ENCODE measurements at regions not wholly inside any gene's neighbourhood (a gene's known extent, or its start where the extent isn't known, plus 50 kb on each side); places are given as distances from the start of the nearest gene placed in this dataset.

- no peak for DNase-seq (ENCODE audit: low read depth)
Measured at GRCh38 chr2:176388861-176389260, 119.6 kb downstream of the MTX2 start.

- no peak for DNase-seq (ENCODE audit: low read depth)
Measured at GRCh38 chr2:176390276-176391147, 121.3 kb downstream of the MTX2 start.

- no peak for DNase-seq (ENCODE audit: low read depth)
Measured at GRCh38 chr2:176391148-176391419, 121.8 kb downstream of the MTX2 start.

- no peak for DNase-seq (ENCODE audit: low read depth)
Measured at GRCh38 chr2:176392249-176392648, 123.0 kb downstream of the MTX2 start.

GRCh38 chr2:176392744-176393414, 123.6 kb downstream of the MTX2 start:
- no peak for DNase-seq (ENCODE audit: low read depth)

- DNase-seq (ENCODE audit: low read depth): no peak
Measured at GRCh38 chr2:176395273-176395854, 126.1 kb downstream of the MTX2 start.

- no peak for DNase-seq (ENCODE audit: low read depth)
Measured at GRCh38 chr2:176398243-176399073, 129.2 kb downstream of the MTX2 start.

- DNase-seq (ENCODE audit: low read depth): no peak
Measured at GRCh38 chr2:176399074-176399598, 129.9 kb downstream of the MTX2 start.

GRCh38 chr2:176405477-176405876, 136.2 kb downstream of the MTX2 start:
- DNase-seq (ENCODE audit: low read depth): no peak

GRCh38 chr2:176407706-176408105, 138.5 kb downstream of the MTX2 start:
- no peak for DNase-seq (ENCODE audit: low read depth)

GRCh38 chr2:176409671-176410070, 140.4 kb downstream of the MTX2 start:
- no peak for DNase-seq (ENCODE audit: low read depth)

- DNase-seq (ENCODE audit: low read depth): no peak
Measured at GRCh38 chr2:176412136-176412535, 142.9 kb downstream of the MTX2 start.

- no peak for DNase-seq (ENCODE audit: low read depth)
Measured at GRCh38 chr2:176413786-176414185, 144.5 kb downstream of the MTX2 start.

- DNase-seq (ENCODE audit: low read depth): no peak
Measured at GRCh38 chr2:176414641-176415040, 145.4 kb downstream of the MTX2 start.

- DNase-seq (ENCODE audit: low read depth): no peak
Measured at GRCh38 chr2:176415174-176415895, 146.1 kb downstream of the MTX2 start.

- no peak for DNase-seq (ENCODE audit: low read depth)
Measured at GRCh38 chr2:176415937-176416499, 146.8 kb downstream of the MTX2 start.

- DNase-seq (ENCODE audit: low read depth): no peak
Measured at GRCh38 chr2:176418768-176419167, 149.5 kb downstream of the MTX2 start.

- DNase-seq (ENCODE audit: low read depth): no peak
Measured at GRCh38 chr2:176419591-176420071, 150.4 kb downstream of the MTX2 start.

- DNase-seq (ENCODE audit: low read depth): no peak
Measured at GRCh38 chr2:176421297-176422050, 152.2 kb downstream of the MTX2 start.

GRCh38 chr2:176423819-176424218, 154.6 kb downstream of the MTX2 start:
- no peak for DNase-seq (ENCODE audit: low read depth)
